IMR-90 (cell line): ENCODE measurements at regions not wholly inside any gene's neighbourhood (a gene's known extent, or its start where the extent isn't known, plus 50 kb on each side); places are given as distances from the start of the nearest gene placed in this dataset.

ENCODE experiments used
- ATAC-seq: fragments of 200-7000 bp; cut with Tn5 transposase; 2 replicates; pipeline ENCODE4 v1.9.1; 2020; ENCODE audit warnings: low read depth, mild to moderate bottlenecking, moderate library complexity
- BruUV-seq: library from RNA; stranded (reverse); fragments of 400-500 nt; replicated peaks from 2 replicates; lab custom pipeline; 2021; lab: Mats Ljungman, UMichigan
- CTCF ChIA-PET: fragments of 300-600 bp; formaldehyde crosslinking; extraction: SDS; loops from one replicate; lab custom pipeline; 2021; ENCODE audit warnings: antibody characterized with exemption; lab: Yijun Ruan, JAX
- POLR2A ChIA-PET: fragments of 300-600 bp; sonication (Branson Sonifier 250); formaldehyde crosslinking; loops from one replicate; lab custom pipeline; 2022; ENCODE audit warnings: antibody characterized with exemption; ENCODE audit not compliant: unreplicated experiment; lab: Charles Lee
- DNase-seq: peaks from one replicate; pipeline ENCODE4 v3.0.0; 2013
- H2AFZ ChIP-seq: replicated peaks from 2 replicates; pipeline ENCODE3; 2013; ENCODE audit warnings: low read length, mild to moderate bottlenecking; ENCODE audit not compliant: poor library complexity
- H2AK5ac ChIP-seq: 2 replicates; pipeline ENCODE4 v1.6.1; 2013; ENCODE audit warnings: low read depth, low read length, inconsistent platforms
- H2AK9ac ChIP-seq: replicated peaks from 2 replicates; pipeline ENCODE3; 2013; ENCODE audit warnings: mild to moderate bottlenecking, low read depth, low read length, moderate library complexity; ENCODE audit not compliant: poor library complexity
- H2BK120ac ChIP-seq: 2 replicates; pipeline ENCODE4 v1.6.1; 2013; ENCODE audit warnings: low read depth, low read length, inconsistent platforms
- H2BK15ac ChIP-seq: 3 replicates; pipeline ENCODE4 v1.6.1; 2013; ENCODE audit warnings: low read depth, low read length, inconsistent platforms
- H2BK20ac ChIP-seq: 2 replicates; pipeline ENCODE4 v1.6.1; 2013; ENCODE audit warnings: low read depth, mild to moderate bottlenecking, inconsistent platforms, low read length, moderate library complexity
- H2BK5ac ChIP-seq: 2 replicates; pipeline ENCODE4 v1.6.1; 2013; ENCODE audit warnings: mild to moderate bottlenecking, low read depth, low read length, inconsistent platforms; ENCODE audit not compliant: poor library complexity, severe bottlenecking
- H3K14ac ChIP-seq: replicated peaks from 2 replicates; pipeline ENCODE4 v1.6.1; 2013; ENCODE audit warnings: low read depth, low read length, inconsistent platforms
- H3K18ac ChIP-seq: 2 replicates; pipeline ENCODE4 v1.6.1; 2013; ENCODE audit warnings: low read depth, low read length, control low read depth
- H3K23ac ChIP-seq: 2 replicates; pipeline ENCODE4 v1.6.1; 2013; ENCODE audit warnings: low read depth, low read length, inconsistent platforms
- H3K27ac ChIP-seq: 2 replicates; pipeline ENCODE4 v1.5.1; 2013; ENCODE audit warnings: mild to moderate bottlenecking, control low read depth, low read length; ENCODE audit not compliant: insufficient read depth
- H3K27me3 ChIP-seq: 2 replicates; pipeline ENCODE4 v1.6.1; 2013; ENCODE audit warnings: low read length; ENCODE audit not compliant: control insufficient read depth, insufficient read depth
- H3K36me3 ChIP-seq: 2 replicates; pipeline ENCODE4 v1.6.1; 2013; ENCODE audit warnings: low read length, mixed read lengths; ENCODE audit not compliant: control insufficient read depth, insufficient read depth
- H3K4ac ChIP-seq: 2 replicates; pipeline ENCODE4 v1.6.1; 2013; ENCODE audit warnings: low read depth, low read length, inconsistent platforms
- H3K4me1 ChIP-seq: 2 replicates; pipeline ENCODE4 v1.6.1; 2013; ENCODE audit warnings: low read length, mixed read lengths; ENCODE audit not compliant: control insufficient read depth, insufficient read depth
- H3K4me2 ChIP-seq: 2 replicates; pipeline ENCODE4 v1.6.1; 2013; ENCODE audit warnings: low read depth, mild to moderate bottlenecking, control low read depth, low read length, moderate library complexity
- H3K4me3 ChIP-seq: 2 replicates; pipeline ENCODE4 v1.5.1; 2013; ENCODE audit warnings: low read depth, mild to moderate bottlenecking, control low read depth, low read length, moderate library complexity; ENCODE audit not compliant: insufficient read depth
- H3K56ac ChIP-seq: 2 replicates; pipeline ENCODE4 v1.6.1; 2013; ENCODE audit warnings: low read length, inconsistent platforms; ENCODE audit not compliant: insufficient read depth; ENCODE audit errors: extremely low read depth
- H3K79me1 ChIP-seq, 2 experiments: 2 replicates each; pipeline ENCODE4 v1.6.1; 2013; ENCODE audit warnings: low read length in 2 of 2, inconsistent platforms in 1 of 2, low read depth in 1 of 2
- H3K9ac ChIP-seq: 2 replicates; pipeline ENCODE4 v1.6.1; 2013; ENCODE audit warnings: low read depth, low read length, control low read depth
- H3K9me1 ChIP-seq: 2 replicates; pipeline ENCODE4 v1.6.1; 2013; ENCODE audit warnings: low read length, inconsistent platforms; ENCODE audit not compliant: insufficient read depth
- H3K9me3 ChIP-seq: 2 replicates; pipeline ENCODE4 v1.6.1; 2013; ENCODE audit warnings: low read length; ENCODE audit not compliant: control insufficient read depth, insufficient read depth
- H4K20me1 ChIP-seq: 2 replicates; pipeline ENCODE4 v1.6.1; 2013; ENCODE audit warnings: low read length, inconsistent platforms; ENCODE audit not compliant: insufficient read depth
- H4K5ac ChIP-seq: 2 replicates; pipeline ENCODE4 v1.6.1; 2013; ENCODE audit warnings: mild to moderate bottlenecking, low read depth, low read length, control low read depth
- H4K8ac ChIP-seq, 2 experiments: 2 replicates each; pipeline ENCODE4 v1.6.1; 2013; ENCODE audit warnings: low read depth in 2 of 2, low read length in 2 of 2, control low read depth in 1 of 2, inconsistent platforms in 1 of 2
- H4K91ac ChIP-seq: 2 replicates; pipeline ENCODE4 v1.6.1; 2013; ENCODE audit warnings: low read depth, low read length, inconsistent platforms; ENCODE audit not compliant: insufficient read depth
- BHLHE40 ChIP-seq: fragments of 150-350 bp; IDR thresholded peaks from 2 replicates; pipeline ENCODE4 v1.6.1; 2016; ENCODE audit warnings: mild to moderate bottlenecking, low read depth, low read length
- CEBPB ChIP-seq: IDR thresholded peaks from 2 replicates; pipeline ENCODE4 v1.6.1; 2012; ENCODE audit warnings: low read depth, low read length, improper control_type of control experiment
- CHD1 ChIP-seq: IDR thresholded peaks from 2 replicates; pipeline ENCODE4 v1.6.1; 2012; ENCODE audit warnings: low read depth, low read length, improper control_type of control experiment
- CTCF ChIP-seq: conservative IDR thresholded peaks from 2 replicates; pipeline ENCODE4 v1.5.1; 2012; ENCODE audit warnings: mild to moderate bottlenecking, low read depth, low read length, improper control_type of control experiment
- ELK1 ChIP-seq: fragments of 150-350 bp; IDR thresholded peaks from 2 replicates; pipeline ENCODE4 v1.6.1; 2016; ENCODE audit warnings: low read depth, mild to moderate bottlenecking, low read length, moderate library complexity, borderline replicate concordance
- FOS ChIP-seq: fragments of 150-350 bp; IDR thresholded peaks from 2 replicates; pipeline ENCODE4 v1.6.1; 2016; ENCODE audit warnings: low read depth, low read length
- MAFK ChIP-seq: IDR thresholded peaks from 2 replicates; pipeline ENCODE4 v1.6.1; 2012; ENCODE audit warnings: low read depth, low read length, improper control_type of control experiment
- MAZ ChIP-seq: IDR thresholded peaks from 2 replicates; pipeline ENCODE4 v1.6.1; 2012; ENCODE audit warnings: low read depth, mild to moderate bottlenecking, low read length, improper control_type of control experiment, moderate library complexity, borderline replicate concordance
- MXI1 ChIP-seq: IDR thresholded peaks from 2 replicates; pipeline ENCODE4 v1.6.1; 2012; ENCODE audit warnings: low read depth, mild to moderate bottlenecking, low read length, moderate library complexity, borderline replicate concordance
- NFE2L2 ChIP-seq: fragments of 150-350 bp; IDR thresholded peaks from 2 replicates; pipeline ENCODE4 v1.6.1; 2016; ENCODE audit warnings: low read depth, mild to moderate bottlenecking, low read length
- POLR2A ChIP-seq: IDR thresholded peaks from 2 replicates; pipeline ENCODE4 v1.6.1; 2012; ENCODE audit warnings: mild to moderate bottlenecking, low read depth, low read length
- RAD21 ChIP-seq: IDR thresholded peaks from 2 replicates; pipeline ENCODE4 v1.6.1; 2012; ENCODE audit warnings: low read length, improper control_type of control experiment
- RCOR1 ChIP-seq: IDR thresholded peaks from 2 replicates; pipeline ENCODE4 v1.6.1; 2012; ENCODE audit warnings: mild to moderate bottlenecking, low read length, improper control_type of control experiment; ENCODE audit not compliant: insufficient replicate concordance
- RFX5 ChIP-seq: IDR thresholded peaks from 2 replicates; pipeline ENCODE4 v1.8.0; 2012; ENCODE audit warnings: low read depth, mild to moderate bottlenecking, low read length, moderate library complexity
- SMC3 ChIP-seq: fragments of 150-350 bp; IDR thresholded peaks from 2 replicates; pipeline ENCODE4 v1.6.1; 2016; ENCODE audit warnings: low read depth, mild to moderate bottlenecking, antibody characterized with exemption, low read length, moderate library complexity
- USF2 ChIP-seq: fragments of 150-350 bp; IDR thresholded peaks from 2 replicates; pipeline ENCODE4 v1.6.1; 2017; ENCODE audit warnings: mild to moderate bottlenecking, antibody characterized with exemption, low read length, low read depth
- WGBS, 2 experiments: methylation state at CpG; one replicate each; pipeline versions ENCODE4 v1.1.5 to v1.1.7; 2013; ENCODE audit warnings: missing lambda C conversion rate in 2 of 2; ENCODE audit not compliant: insufficient read length in 1 of 2; ENCODE audit errors: extremely low coverage in 2 of 2; 5-methylcytosine and 5-hydroxymethylcytosine counted together
- dilution Hi-C: fragments of 300-500 bp; cut with HindIII; formaldehyde crosslinking; loops from one replicate; pipeline ENCODE4 v1.14.3; 2018; ENCODE audit warnings: low sequenced_read_pairs; ENCODE audit not compliant: unreplicated experiment
- in situ Hi-C: fragments of 300-500 bp; cut with MboI; formaldehyde crosslinking; loops from 3 replicates; pipeline ENCODE4 v1.14.3; 2019; ENCODE audit warnings: low sequenced_read_pairs, inconsistent platforms, mixed read lengths
- intact Hi-C: fragments of 100-400 bp; cut with micrococcal nuclease; formaldehyde crosslinking; loops from 2 replicates; pipeline ENCODE4 v1.10.0; 2022

- H3K4me2 ChIP-seq: no peak overlapping the region
- no peak overlapping the region for H3K4ac ChIP-seq
- in situ Hi-C loops: no loop called here
- H4K8ac ChIP-seq: no peak overlapping the region
- POLR2A ChIA-PET: no interaction called here
- ATAC-seq (no peak), DNase-seq (no peak)
- no TSS peak for BruUV-seq
- intact Hi-C loops: no loop called here
- H3K4me1 ChIP-seq: no peaks in the 10 kb centered on the region
- TF ChIP-seq SMC3 (no peak), CHD1 (no peak), CEBPB (no peak), MAFK (no peak), USF2 (no peak), POLR2A (no peak), MAZ (no peak), RCOR1 (no peak), MXI1 (no peak), NFE2L2 (no peak), ELK1 (no peak), RAD21 (no peak), FOS (no peak), RFX5 (no peak), CTCF (no peak), BHLHE40 (no peak)
- H3K4me3 ChIP-seq: no peak overlapping the region
- CTCF ChIA-PET: no interaction called here
- H2BK120ac ChIP-seq: no peak overlapping the region
- no peak overlapping the region for H4K5ac ChIP-seq
- no peaks in the 10 kb centered on the region for H4K20me1 ChIP-seq
- H2AK5ac ChIP-seq: no peak overlapping the region
- H3K36me3 ChIP-seq: no peaks in the 10 kb centered on the region
- H3K27ac ChIP-seq: no peak overlapping the region
- H3K9me1 ChIP-seq: no peaks in the 10 kb centered on the region
- peaks cover 12% of the 10 kb centered on the region for H3K9me3 ChIP-seq
- H2BK20ac ChIP-seq: no peak overlapping the region
- no peak overlapping the region for H2AK9ac ChIP-seq
- H2AFZ ChIP-seq: no peak overlapping the region
- H3K79me1 ChIP-seq: no peaks in the 10 kb centered on the region
- no peak overlapping the region for H3K9ac ChIP-seq
- dilution Hi-C loops: no loop called here
- H2BK15ac ChIP-seq: no peak overlapping the region
- H3K56ac ChIP-seq: no peak overlapping the region
- H4K91ac ChIP-seq: no peak overlapping the region
- H3K27me3 ChIP-seq: no peaks in the 10 kb centered on the region
- H3K18ac ChIP-seq: no peak overlapping the region
- H2BK5ac ChIP-seq: no peak overlapping the region
- 50% methylated on average over 2 of the region's 3 CpGs; no CpG with 5 or more reads in 1 of the 2 experiments for WGBS, 2 experiments
- H3K14ac ChIP-seq: no peak overlapping the region
- H3K23ac ChIP-seq: no peak overlapping the region
These were observed 187.2 kb upstream of the SHISA6 start for GRCh38 chr17:11053846-11054245.
